OCI-LY1 (cell line): ENCODE measurements at regions not wholly inside any gene's neighbourhood (a gene's known extent, or its start where the extent isn't known, plus 50 kb on each side); places are given as distances from the start of the nearest gene placed in this dataset.

Experiments
- H2AFZ ChIP-seq: fragments of 200-600 bp; sonication (generic), shearing (Covaris generic); 2 replicates; pipeline ENCODE4 v1.6.0; 2014; ENCODE audit warnings: antibody characterized with exemption, mild to moderate bottlenecking, low read length
- H3F3A ChIP-seq: fragments of 200-600 bp; sonication (generic), shearing (Covaris generic); 2 replicates; pipeline ENCODE4 v1.6.0; 2014; ENCODE audit warnings: mild to moderate bottlenecking, antibody characterized with exemption, low read length, moderate library complexity; ENCODE audit not compliant: insufficient read depth
- H3K27ac ChIP-seq: fragments of 200-600 bp; sonication (generic); 2 replicates; pipeline ENCODE4 v1.5.1; 2014; ENCODE audit warnings: low read length, mixed run types, mild to moderate bottlenecking, low read depth; ENCODE audit not compliant: poor library complexity, severe bottlenecking
- H3K27me3 ChIP-seq: fragments of 200-600 bp; sonication (generic); 2 replicates; pipeline ENCODE4 v1.6.0; 2014; ENCODE audit warnings: antibody characterized with exemption, mild to moderate bottlenecking, low read length, moderate library complexity; ENCODE audit not compliant: insufficient read depth
- H3K36me3 ChIP-seq: fragments of 200-600 bp; sonication (generic); 2 replicates; pipeline ENCODE4 v1.6.1; 2014; ENCODE audit warnings: mild to moderate bottlenecking, antibody characterized with exemption, low read length, moderate library complexity, mixed read lengths; ENCODE audit not compliant: insufficient read depth
- H3K4me1 ChIP-seq: fragments of 200-600 bp; sonication (generic); 2 replicates; pipeline ENCODE4 v1.5.1; 2014; ENCODE audit warnings: mild to moderate bottlenecking, low read length, moderate library complexity; ENCODE audit not compliant: insufficient read depth, severe bottlenecking
- H3K4me2 ChIP-seq: fragments of 200-600 bp; sonication (generic), shearing (Covaris generic); 2 replicates; pipeline ENCODE4 v1.6.1; 2014; ENCODE audit warnings: low read length
- H3K4me3 ChIP-seq: fragments of 200-600 bp; sonication (generic); 2 replicates; pipeline ENCODE4 v1.5.1; 2014; ENCODE audit warnings: low read length, low read depth, mild to moderate bottlenecking, mixed read lengths; ENCODE audit not compliant: poor library complexity, severe bottlenecking
- H3K79me2 ChIP-seq: fragments of 200-600 bp; shearing (Covaris generic); 2 replicates; pipeline ENCODE4 v1.6.1; 2016; ENCODE audit warnings: mixed run types, low read length, mixed read lengths; ENCODE audit not compliant: insufficient read depth
- H3K9ac ChIP-seq: fragments of 200-600 bp; sonication (generic), shearing (Covaris generic); 2 replicates; pipeline ENCODE4 v1.6.1; 2014; ENCODE audit warnings: mild to moderate bottlenecking, low read length, mixed read lengths
- H3K9me2 ChIP-seq: fragments of 200-600 bp; sonication (generic), shearing (Covaris generic); 2 replicates; pipeline ENCODE4 v1.6.1; 2014; ENCODE audit warnings: low read depth, mild to moderate bottlenecking, low read length, mixed read lengths
- H3K9me3 ChIP-seq: fragments of 200-600 bp; shearing (Covaris generic); 2 replicates; pipeline ENCODE4 v1.6.1; 2014; ENCODE audit warnings: low read length, mixed read lengths
- H4K20me1 ChIP-seq: fragments of 200-600 bp; sonication (generic), shearing (Covaris generic); 2 replicates; pipeline ENCODE4 v1.6.0; 2016; ENCODE audit warnings: mild to moderate bottlenecking, low read length; ENCODE audit not compliant: insufficient read depth
- EZH2 ChIP-seq: fragments of 200-600 bp; sonication (generic), shearing (Covaris generic); IDR thresholded peaks from 2 replicates; pipeline ENCODE4 v1.8.0; 2017; ENCODE audit warnings: borderline replicate concordance, mixed run types, mild to moderate bottlenecking, antibody characterized with exemption, low read length, moderate library complexity, mixed read lengths
- TF ChIP-seq, protein P1 (sequence below): fragments of 200-600 bp; sonication (generic), shearing (Covaris generic); IDR thresholded peaks from 2 replicates; pipeline ENCODE4 v1.5.1; 2017; ENCODE audit warnings: mild to moderate bottlenecking, antibody characterized with exemption, low read length, moderate library complexity, mixed read lengths

DNA sequence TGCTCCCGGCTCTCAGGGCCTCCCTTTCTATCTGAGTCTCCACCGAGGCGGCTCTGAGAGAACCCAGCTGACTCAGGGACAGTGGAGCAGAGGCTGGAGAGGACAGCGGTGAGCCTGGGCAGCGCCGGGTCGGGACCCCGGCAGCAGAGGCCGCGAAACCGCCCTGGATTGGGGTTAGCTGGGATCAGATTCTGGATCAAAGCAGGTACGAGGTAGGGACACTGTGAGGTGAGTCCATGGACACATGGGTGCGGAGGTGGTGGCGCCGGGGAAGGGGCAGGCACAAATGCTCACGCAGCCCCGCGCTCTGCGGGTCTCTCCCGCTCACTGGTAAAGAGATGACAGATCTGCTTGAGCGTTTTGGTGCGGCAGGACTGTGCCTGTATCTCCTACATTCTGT is 146.4 kb upstream of the GGTLC1 start:
- no peak for TF ChIP-seq EZH2
- TF ChIP-seq, protein P1, sequence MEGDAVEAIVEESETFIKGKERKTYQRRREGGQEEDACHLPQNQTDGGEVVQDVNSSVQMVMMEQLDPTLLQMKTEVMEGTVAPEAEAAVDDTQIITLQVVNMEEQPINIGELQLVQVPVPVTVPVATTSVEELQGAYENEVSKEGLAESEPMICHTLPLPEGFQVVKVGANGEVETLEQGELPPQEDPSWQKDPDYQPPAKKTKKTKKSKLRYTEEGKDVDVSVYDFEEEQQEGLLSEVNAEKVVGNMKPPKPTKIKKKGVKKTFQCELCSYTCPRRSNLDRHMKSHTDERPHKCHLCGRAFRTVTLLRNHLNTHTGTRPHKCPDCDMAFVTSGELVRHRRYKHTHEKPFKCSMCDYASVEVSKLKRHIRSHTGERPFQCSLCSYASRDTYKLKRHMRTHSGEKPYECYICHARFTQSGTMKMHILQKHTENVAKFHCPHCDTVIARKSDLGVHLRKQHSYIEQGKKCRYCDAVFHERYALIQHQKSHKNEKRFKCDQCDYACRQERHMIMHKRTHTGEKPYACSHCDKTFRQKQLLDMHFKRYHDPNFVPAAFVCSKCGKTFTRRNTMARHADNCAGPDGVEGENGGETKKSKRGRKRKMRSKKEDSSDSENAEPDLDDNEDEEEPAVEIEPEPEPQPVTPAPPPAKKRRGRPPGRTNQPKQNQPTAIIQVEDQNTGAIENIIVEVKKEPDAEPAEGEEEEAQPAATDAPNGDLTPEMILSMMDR = no peak
- H3K36me3 ChIP-seq = no peaks in the 10 kb centered on the region
- H3K4me2 ChIP-seq = no peak overlapping the region
- no peak overlapping the region for H3K27ac ChIP-seq
- H3K4me3 ChIP-seq = no peak overlapping the region
- no peak overlapping the region for H2AFZ ChIP-seq
- no peak overlapping the region for H3K9ac ChIP-seq
- H3F3A ChIP-seq = no peaks in the 10 kb centered on the region
- H3K4me1 ChIP-seq = no peaks in the 10 kb centered on the region
- no peaks in the 10 kb centered on the region for H3K79me2 ChIP-seq
- H4K20me1 ChIP-seq = no peaks in the 10 kb centered on the region
- no peaks in the 10 kb centered on the region for H3K9me3 ChIP-seq
- no peaks in the 10 kb centered on the region for H3K27me3 ChIP-seq
- H3K9me2 ChIP-seq = no peaks in the 10 kb centered on the region

DNA sequence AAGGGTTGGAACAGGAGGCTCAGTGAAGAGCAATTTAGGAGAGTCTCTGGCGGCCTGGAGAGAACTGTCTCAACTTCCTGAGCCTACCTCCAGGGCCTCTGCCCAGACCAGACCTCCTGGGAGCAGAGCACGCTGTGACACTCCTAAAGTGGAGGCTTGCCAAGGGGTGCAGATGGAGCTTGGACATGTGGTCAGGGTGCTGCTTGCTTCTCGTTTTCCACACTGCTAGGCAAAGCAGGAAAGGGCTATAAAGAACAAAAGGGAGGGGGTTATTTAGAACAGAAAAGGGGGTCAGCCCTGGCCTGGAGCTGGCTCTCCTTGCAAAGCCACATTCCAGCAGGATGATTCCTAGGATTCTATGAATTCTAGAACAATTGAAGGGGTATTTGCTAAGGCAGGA is 145.7 kb upstream of the GGTLC1 start:
- Histone ChIP-seq H3K9ac (no peak overlapping the region), H4K20me1 (no peaks in the 10 kb centered on the region), H2AFZ (no peak overlapping the region), H3K27me3 (no peaks in the 10 kb centered on the region), H3K79me2 (no peaks in the 10 kb centered on the region), H3K9me3 (no peaks in the 10 kb centered on the region), H3K4me1 (no peaks in the 10 kb centered on the region), H3K4me2 (no peak overlapping the region), H3K36me3 (no peaks in the 10 kb centered on the region), H3K9me2 (no peaks in the 10 kb centered on the region), H3K4me3 (no peak overlapping the region), H3K27ac (no peak overlapping the region), H3F3A (no peaks in the 10 kb centered on the region)
- no peak for TF ChIP-seq EZH2
- TF ChIP-seq, protein P1 = no peak

DNA sequence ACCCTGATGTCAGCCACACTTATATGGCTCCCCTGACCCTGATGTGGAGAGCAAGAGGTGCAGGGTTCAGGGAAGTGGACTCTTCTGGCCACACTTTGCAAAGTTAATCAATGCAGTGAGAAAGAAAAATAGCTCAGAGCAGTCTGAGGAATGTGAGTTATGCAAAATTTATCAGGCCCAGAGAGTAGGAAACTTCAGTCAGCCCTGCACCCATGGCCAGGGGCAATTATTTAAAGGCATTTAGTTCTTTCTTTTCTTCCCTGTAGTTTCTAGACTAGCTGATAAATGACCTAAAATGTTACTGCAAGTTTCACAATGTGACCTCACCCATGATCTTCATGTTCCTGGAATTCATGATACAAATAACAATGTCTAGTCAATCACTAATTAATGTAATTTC is 143.7 kb upstream of the GGTLC1 start:
- Histone ChIP-seq H3K27me3 (no peaks in the 10 kb centered on the region), H3K4me3 (no peak overlapping the region), H4K20me1 (no peaks in the 10 kb centered on the region), H3K36me3 (no peaks in the 10 kb centered on the region), H2AFZ (no peak overlapping the region), H3K4me1 (no peaks in the 10 kb centered on the region), H3F3A (no peaks in the 10 kb centered on the region), H3K4me2 (no peak overlapping the region), H3K9me3 (no peaks in the 10 kb centered on the region), H3K79me2 (no peaks in the 10 kb centered on the region), H3K9me2 (no peaks in the 10 kb centered on the region), H3K27ac (no peak overlapping the region), H3K9ac (no peak overlapping the region)
- TF ChIP-seq, protein P1 = no peak
- no peak for TF ChIP-seq EZH2
